Erythroblast (primary cell): ENCODE measurements at regions not wholly inside any gene's neighbourhood (a gene's known extent, or its start where the extent isn't known, plus 50 kb on each side); places are given as distances from the start of the nearest gene placed in this dataset.

Experiments used
- GATA1 ChIP-seq: IDR thresholded peaks from 2 replicates; pipeline ENCODE4 v1.6.1; 2011; ENCODE audit warnings: low read depth, mild to moderate bottlenecking, control low read depth, low read length, moderate library complexity
- POLR2A ChIP-seq: IDR thresholded peaks from 2 replicates; pipeline ENCODE4 v1.6.1; 2011; ENCODE audit warnings: mild to moderate bottlenecking, low read length

DNA sequence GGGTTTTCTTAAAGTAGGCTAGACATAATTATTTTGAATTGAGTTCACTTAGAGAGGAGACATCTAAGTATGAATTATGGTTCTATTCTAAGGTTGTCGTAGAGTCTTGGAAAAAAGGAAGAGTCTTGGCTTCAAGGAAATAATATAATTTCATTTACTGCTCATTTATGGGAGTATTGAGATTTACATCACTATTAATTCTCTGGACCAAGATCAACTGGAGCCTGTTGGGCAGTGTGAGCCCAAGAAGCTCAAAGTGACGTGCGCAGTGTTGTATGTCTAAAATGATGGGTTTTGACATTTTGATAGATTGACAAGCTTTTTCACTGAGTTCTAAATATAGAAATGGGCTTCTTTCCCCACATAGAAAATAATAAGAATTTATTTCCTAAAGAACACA is 154.7 kb downstream of the QPCT start:
- TF ChIP-seq POLR2A (no peak), GATA1 (no peak)
